ENCODE measurements at regions not wholly inside any gene's neighbourhood (a gene's known extent, or its start where the extent isn't known, plus 50 kb on each side); places are given as distances from the start of the nearest gene placed in this dataset.

DNA sequence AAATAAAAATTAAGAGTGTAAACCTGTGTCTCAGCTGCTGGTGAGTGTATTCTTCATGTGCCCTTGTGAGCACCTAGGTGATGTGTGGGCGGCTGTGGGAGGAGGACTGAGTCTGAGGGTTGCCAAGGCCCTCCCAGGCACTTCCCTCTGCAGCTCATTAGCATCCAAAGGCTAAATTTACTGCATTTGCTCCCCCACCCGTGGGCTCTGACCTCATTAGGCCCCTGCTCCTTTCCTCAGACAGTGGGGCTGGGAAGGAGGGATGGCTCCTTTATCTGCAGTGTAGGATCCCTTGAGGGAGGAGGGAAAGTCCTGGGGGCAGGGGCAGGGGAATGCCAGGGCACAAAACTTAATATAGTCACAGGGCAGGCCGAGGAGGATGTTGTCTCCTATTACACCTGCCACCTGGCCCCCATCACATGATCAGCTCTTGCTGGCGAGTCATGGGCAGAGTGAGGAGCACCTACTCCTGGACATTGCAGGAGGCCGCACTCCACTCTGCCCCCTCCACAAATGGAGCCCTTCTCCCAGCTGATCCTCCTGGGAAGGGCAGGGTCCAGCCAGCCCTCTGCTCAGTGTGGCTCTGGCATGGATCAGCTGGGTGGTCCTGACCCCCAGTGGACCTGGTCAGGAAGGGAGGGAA, 133.2 kb downstream of the MRPL14 start:
- TF ChIP-seq CHD2 (IDR thresholded peaks at IDR 0.05; ENCODE audit: low read depth, low read length) (no peak), HDAC6 (IDR thresholded peaks at IDR 0.05; ENCODE audit: low read depth, low read length) (no peak)
- TF ChIP-seq, protein P1, sequence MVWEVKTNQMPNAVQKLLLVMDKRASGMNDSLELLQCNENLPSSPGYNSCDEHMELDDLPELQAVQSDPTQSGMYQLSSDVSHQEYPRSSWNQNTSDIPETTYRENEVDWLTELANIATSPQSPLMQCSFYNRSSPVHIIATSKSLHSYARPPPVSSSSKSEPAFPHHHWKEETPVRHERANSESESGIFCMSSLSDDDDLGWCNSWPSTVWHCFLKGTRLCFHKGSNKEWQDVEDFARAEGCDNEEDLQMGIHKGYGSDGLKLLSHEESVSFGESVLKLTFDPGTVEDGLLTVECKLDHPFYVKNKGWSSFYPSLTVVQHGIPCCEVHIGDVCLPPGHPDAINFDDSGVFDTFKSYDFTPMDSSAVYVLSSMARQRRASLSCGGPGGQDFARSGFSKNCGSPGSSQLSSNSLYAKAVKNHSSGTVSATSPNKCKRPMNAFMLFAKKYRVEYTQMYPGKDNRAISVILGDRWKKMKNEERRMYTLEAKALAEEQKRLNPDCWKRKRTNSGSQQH (CRISPR knock-in tag; IDR thresholded peaks at IDR 0.05; ENCODE audit: low read depth) = no peak
